ENCODE measurements at regions not wholly inside any gene's neighbourhood (a gene's known extent, or its start where the extent isn't known, plus 50 kb on each side); places are given as distances from the start of the nearest gene placed in this dataset.

- H3K9me3 ChIP-seq (ENCODE audit: control insufficient read depth, low read depth, low read length) = no peaks in the 10 kb centered on the region
- no CpG with 5 or more reads among the region's 8 CpGs for WGBS (ENCODE audit: extremely low coverage, insufficient read length, low lambda C conversion rate)
- no peak overlapping the region for H3K27ac ChIP-seq (ENCODE audit: insufficient read length, low read depth, low read length)
- no peak overlapping the region for H2BK15ac ChIP-seq (ENCODE audit: low read depth, low read length)
- H3K4me2 ChIP-seq (ENCODE audit: insufficient read depth, insufficient read length, low read length) = no peak overlapping the region
- H3K79me1 ChIP-seq (ENCODE audit: insufficient read depth, low read depth, low read length, poor library complexity, severe bottlenecking) = no peaks in the 10 kb centered on the region
- no peak for TF ChIP-seq CTCF (conservative IDR thresholded peaks at IDR 0.05)
- H2BK12ac ChIP-seq (ENCODE audit: insufficient read length, low read depth, low read length) = no peak overlapping the region
- Mint-ChIP-seq H3K36me3 (ENCODE audit: insufficient read depth in 1 of 3, low read depth in 3 of 3) (peaks cover 0 to 8% (median 3%) of the 10 kb centered on the region in 3 experiments; a peak in 2 of 7 replicates), H3K27me3 (ENCODE audit: low read depth) (peaks cover 1% of the 10 kb centered on the region; the same call in 1 of the 2 replicates), H3K27ac (peak overlapping the region in 1 of 3 experiments; percentile 72; a peak in 1 of 7 replicates), H3K4me1 (peaks cover 18 to 19% of the 10 kb centered on the region in 2 experiments), H3K4me3 (no peak overlapping the region; a peak in 1 of 5 replicates), H3K9me3 (peaks cover 2 to 6% of the 10 kb centered on the region in 2 experiments; a peak in 2 of 5 replicates)
- H3T11ph ChIP-seq (ENCODE audit: low read length) = no peak overlapping the region
- H2AFZ ChIP-seq (ENCODE audit: low read length) = no peak overlapping the region
- no peak overlapping the region for H2BK120ac ChIP-seq (ENCODE audit: low read depth, low read length, poor library complexity, severe bottlenecking)
- H3K4me1 ChIP-seq (ENCODE audit: insufficient read depth, low read length) = peaks cover 6% of the 10 kb centered on the region; the same call in 1 of the 2 replicates
- no peaks in the 10 kb centered on the region for H4K20me1 ChIP-seq (ENCODE audit: control insufficient read depth, insufficient read depth, insufficient read length)
- no peak overlapping the region for H3K14ac ChIP-seq (ENCODE audit: insufficient read depth, low read length)
- H3K18ac ChIP-seq (ENCODE audit: insufficient read length, low read depth, low read length) = no peak overlapping the region
- no peak overlapping the region for H2AK5ac ChIP-seq (ENCODE audit: insufficient read length, low read length)
- H4K5ac ChIP-seq (ENCODE audit: insufficient read length, low read depth, low read length) = no peak overlapping the region
- H4K91ac ChIP-seq (ENCODE audit: insufficient read length, low read depth, low read length) = no peak overlapping the region
- H2BK20ac ChIP-seq (ENCODE audit: low read depth, low read length, poor library complexity, severe bottlenecking) = no peak overlapping the region
- no peak overlapping the region for H3K4ac ChIP-seq (ENCODE audit: low read depth, low read length)
- H3K79me2 ChIP-seq (ENCODE audit: insufficient read depth, low read length) = no peaks in the 10 kb centered on the region
- H3K23me2 ChIP-seq (ENCODE audit: insufficient read length, low read depth, low read length, poor library complexity, severe bottlenecking) = no peaks in the 10 kb centered on the region
- no peak for DNase-seq
- no peak overlapping the region for H2BK5ac ChIP-seq (ENCODE audit: insufficient read length, low read length)
- H3K56ac ChIP-seq (ENCODE audit: insufficient read length, low read depth, low read length) = no peak overlapping the region
- no peak overlapping the region for H3K9ac ChIP-seq (ENCODE audit: extremely low read depth, insufficient read length, low read length)
- H3K23ac ChIP-seq (ENCODE audit: insufficient read length, low read depth, low read length) = no peak overlapping the region
- H3K27me3 ChIP-seq (ENCODE audit: insufficient read depth, low read length) = no peaks in the 10 kb centered on the region
- no peak overlapping the region for H4K8ac ChIP-seq (replicated peaks; ENCODE audit: insufficient read length, low read depth, low read length)
Measured at GRCh38 chr10:3879073-3879472, 94.1 kb upstream of the KLF6 start.
